ENCODE measurements at regions not wholly inside any gene's neighbourhood (a gene's known extent, or its start where the extent isn't known, plus 50 kb on each side); places are given as distances from the start of the nearest gene placed in this dataset.

GRCh38 chr2:829047-829446 lies 121.6 kb upstream of the SNTG2 start:
- DNase-seq, result no peak
- Mint-ChIP-seq H3K4me1 (ENCODE audit: low read depth) (peaks cover 11% of the 10 kb centered on the region), H3K4me3 (no peak overlapping the region), H3K27me3 (ENCODE audit: low read depth) (peaks cover 15% of the 10 kb centered on the region), H3K36me3 (ENCODE audit: insufficient read depth in 2 of 2) (no peaks in the 10 kb centered on the region), H3K9me3 (no peaks in the 10 kb centered on the region), H3K27ac (no peak overlapping the region)
- ATAC-seq (replicated peaks in 1 of 2), result no peak

- no peak overlapping the region for H3K4me3 Mint-ChIP-seq
- no peak for DNase-seq
- H3K36me3 Mint-ChIP-seq (ENCODE audit: insufficient read depth in 2 of 2), result no peaks in the 10 kb centered on the region
Observed at GRCh38 chr2:824954-825353, 125.7 kb upstream of the SNTG2 start.

GRCh38 chr2:824524-824923 lies 126.1 kb upstream of the SNTG2 start:
- Mint-ChIP-seq H3K27me3 (ENCODE audit: low read depth) (no peaks in the 10 kb centered on the region), H3K9me3 (no peaks in the 10 kb centered on the region), H3K27ac (no peak overlapping the region), H3K4me3 (no peak overlapping the region), H3K4me1 (ENCODE audit: low read depth) (no peaks in the 10 kb centered on the region), H3K36me3 (ENCODE audit: insufficient read depth in 2 of 2) (no peaks in the 10 kb centered on the region)
- no peak for ATAC-seq (replicated peaks in 1 of 2)
- DNase-seq, result no peak

More at GRCh38 chr2:824954-825353, 125.7 kb upstream of the SNTG2 start:
- no peak overlapping the region for H3K27ac Mint-ChIP-seq
- no peaks in the 10 kb centered on the region for H3K9me3 Mint-ChIP-seq
- no peaks in the 10 kb centered on the region for H3K4me1 Mint-ChIP-seq (ENCODE audit: low read depth)
- no peaks in the 10 kb centered on the region for H3K27me3 Mint-ChIP-seq (ENCODE audit: low read depth)
- no peak for ATAC-seq (replicated peaks in 1 of 2)

GRCh38 chr2:821546-821945 lies 129.1 kb upstream of the SNTG2 start:
- Mint-ChIP-seq H3K27me3 (ENCODE audit: low read depth) (no peaks in the 10 kb centered on the region), H3K4me1 (ENCODE audit: low read depth) (no peaks in the 10 kb centered on the region), H3K27ac (no peak overlapping the region), H3K36me3 (ENCODE audit: insufficient read depth in 2 of 2) (no peaks in the 10 kb centered on the region), H3K4me3 (no peak overlapping the region), H3K9me3 (no peaks in the 10 kb centered on the region)
- DNase-seq (no peak), ATAC-seq (replicated peaks in 1 of 2) (no peak)

GRCh38 chr2:819601-820000 lies 131.0 kb upstream of the SNTG2 start:
- H3K9me3 Mint-ChIP-seq, result no peaks in the 10 kb centered on the region
- no peak for ATAC-seq (replicated peaks in 1 of 2)
- no peak overlapping the region for H3K27ac Mint-ChIP-seq
- DNase-seq, result no peak
- H3K4me3 Mint-ChIP-seq, result no peak overlapping the region
- H3K36me3 Mint-ChIP-seq (ENCODE audit: insufficient read depth in 2 of 2), result no peaks in the 10 kb centered on the region
- H3K27me3 Mint-ChIP-seq (ENCODE audit: low read depth), result no peaks in the 10 kb centered on the region
- H3K4me1 Mint-ChIP-seq (ENCODE audit: low read depth), result no peaks in the 10 kb centered on the region

GRCh38 chr2:819121-819520 lies 131.5 kb upstream of the SNTG2 start:
- ATAC-seq (replicated peaks in 1 of 2) (no peak), DNase-seq (no peak)
- no peaks in the 10 kb centered on the region for H3K36me3 Mint-ChIP-seq (ENCODE audit: insufficient read depth in 2 of 2)
- no peaks in the 10 kb centered on the region for H3K4me1 Mint-ChIP-seq (ENCODE audit: low read depth)
- no peaks in the 10 kb centered on the region for H3K9me3 Mint-ChIP-seq
- no peak overlapping the region for H3K27ac Mint-ChIP-seq
- no peaks in the 10 kb centered on the region for H3K27me3 Mint-ChIP-seq (ENCODE audit: low read depth)
- no peak overlapping the region for H3K4me3 Mint-ChIP-seq

- Mint-ChIP-seq H3K36me3 (ENCODE audit: insufficient read depth in 2 of 2) (no peaks in the 10 kb centered on the region), H3K4me1 (ENCODE audit: low read depth) (no peaks in the 10 kb centered on the region), H3K4me3 (no peak overlapping the region), H3K27me3 (ENCODE audit: low read depth) (no peaks in the 10 kb centered on the region), H3K9me3 (no peaks in the 10 kb centered on the region), H3K27ac (no peak overlapping the region)
- ATAC-seq (replicated peaks in 1 of 2) (no peak), DNase-seq (no peak)
Observed at GRCh38 chr2:817336-818015, 133.2 kb upstream of the SNTG2 start.

GRCh38 chr2:816278-816677 lies 134.4 kb upstream of the SNTG2 start:
- DNase-seq (no peak), ATAC-seq (replicated peaks in 1 of 2) (no peak)
- no peaks in the 10 kb centered on the region for H3K36me3 Mint-ChIP-seq (ENCODE audit: insufficient read depth in 2 of 2)
- no peaks in the 10 kb centered on the region for H3K4me1 Mint-ChIP-seq (ENCODE audit: low read depth)
- H3K9me3 Mint-ChIP-seq, result no peaks in the 10 kb centered on the region
- H3K27me3 Mint-ChIP-seq (ENCODE audit: low read depth), result no peaks in the 10 kb centered on the region
- no peak overlapping the region for H3K27ac Mint-ChIP-seq
- no peak overlapping the region for H3K4me3 Mint-ChIP-seq

- no peaks in the 10 kb centered on the region for H3K9me3 Mint-ChIP-seq
- ATAC-seq (replicated peaks in 1 of 2) (no peak), DNase-seq (no peak)
- H3K36me3 Mint-ChIP-seq (ENCODE audit: insufficient read depth in 2 of 2), result no peaks in the 10 kb centered on the region
- H3K27ac Mint-ChIP-seq, result no peak overlapping the region
- H3K4me3 Mint-ChIP-seq, result no peak overlapping the region
- H3K4me1 Mint-ChIP-seq (ENCODE audit: low read depth), result no peaks in the 10 kb centered on the region
- H3K27me3 Mint-ChIP-seq (ENCODE audit: low read depth), result no peaks in the 10 kb centered on the region
Observed at GRCh38 chr2:810397-810796, 133.2 kb upstream of the TMEM18 start.

GRCh38 chr2:807300-807699 lies 130.1 kb upstream of the TMEM18 start:
- Mint-ChIP-seq H3K27me3 (ENCODE audit: low read depth) (no peaks in the 10 kb centered on the region), H3K4me3 (no peak overlapping the region), H3K4me1 (ENCODE audit: low read depth) (no peaks in the 10 kb centered on the region), H3K27ac (no peak overlapping the region), H3K9me3 (no peaks in the 10 kb centered on the region), H3K36me3 (ENCODE audit: insufficient read depth in 2 of 2) (no peaks in the 10 kb centered on the region)
- ATAC-seq (replicated peaks in 1 of 2) (no peak), DNase-seq (no peak)

GRCh38 chr2:805664-806063 lies 128.5 kb upstream of the TMEM18 start:
- no peaks in the 10 kb centered on the region for H3K4me1 Mint-ChIP-seq (ENCODE audit: low read depth)
- H3K36me3 Mint-ChIP-seq (ENCODE audit: insufficient read depth in 2 of 2), result no peaks in the 10 kb centered on the region
- no peak for DNase-seq
- no peaks in the 10 kb centered on the region for H3K27me3 Mint-ChIP-seq (ENCODE audit: low read depth)
- H3K4me3 Mint-ChIP-seq, result no peak overlapping the region
- ATAC-seq (replicated peaks in 1 of 2), result no peak
- H3K27ac Mint-ChIP-seq, result no peak overlapping the region
- no peaks in the 10 kb centered on the region for H3K9me3 Mint-ChIP-seq

GRCh38 chr2:797993-798392 lies 120.8 kb upstream of the TMEM18 start:
- no peaks in the 10 kb centered on the region for H3K4me1 Mint-ChIP-seq (ENCODE audit: low read depth)
- no peaks in the 10 kb centered on the region for H3K27me3 Mint-ChIP-seq (ENCODE audit: low read depth)
- no peaks in the 10 kb centered on the region for H3K9me3 Mint-ChIP-seq
- no peak for ATAC-seq (replicated peaks in 1 of 2)
- H3K36me3 Mint-ChIP-seq (ENCODE audit: insufficient read depth in 2 of 2), result no peaks in the 10 kb centered on the region
- no peak for DNase-seq
- H3K4me3 Mint-ChIP-seq, result no peak overlapping the region
- H3K27ac Mint-ChIP-seq, result no peak overlapping the region

- DNase-seq (no peak), ATAC-seq (replicated peaks in 1 of 2) (no peak)
- no peaks in the 10 kb centered on the region for H3K36me3 Mint-ChIP-seq (ENCODE audit: insufficient read depth in 2 of 2)
- H3K27me3 Mint-ChIP-seq (ENCODE audit: low read depth), result no peaks in the 10 kb centered on the region
- no peaks in the 10 kb centered on the region for H3K4me1 Mint-ChIP-seq (ENCODE audit: low read depth)
- H3K9me3 Mint-ChIP-seq, result no peaks in the 10 kb centered on the region
- no peak overlapping the region for H3K4me3 Mint-ChIP-seq
- no peak overlapping the region for H3K27ac Mint-ChIP-seq
Observed at GRCh38 chr2:797556-797955, 120.3 kb upstream of the TMEM18 start.

GRCh38 chr2:796141-796985 lies 119.2 kb upstream of the TMEM18 start:
- no peaks in the 10 kb centered on the region for H3K9me3 Mint-ChIP-seq
- no peak for DNase-seq
- no peak overlapping the region for H3K4me3 Mint-ChIP-seq
- H3K4me1 Mint-ChIP-seq (ENCODE audit: low read depth), result no peaks in the 10 kb centered on the region
- no peak for ATAC-seq (replicated peaks in 1 of 2)
- no peak overlapping the region for H3K27ac Mint-ChIP-seq
- no peaks in the 10 kb centered on the region for H3K27me3 Mint-ChIP-seq (ENCODE audit: low read depth)
- no peaks in the 10 kb centered on the region for H3K36me3 Mint-ChIP-seq (ENCODE audit: insufficient read depth in 2 of 2)

All from activated T-cell treated with anti-CD3 and anti-CD28 coated beads, Interleukin-2, amount 50 U/mL, for 72 hours (primary cell).